Panc1 (cell line): ENCODE measurements at regions not wholly inside any gene's neighbourhood (a gene's known extent, or its start where the extent isn't known, plus 50 kb on each side); places are given as distances from the start of the nearest gene placed in this dataset.

Experiments
- ATAC-seq: fragments of 200-7000 bp; cut with Tn5 transposase; 2 replicates; pipeline ENCODE4 v1.9.1; 2020; ENCODE audit warnings: mild to moderate bottlenecking, moderate library complexity
- BruUV-seq: library from RNA; stranded (reverse); fragments of 400-500 nt; replicated peaks from 2 replicates; lab custom pipeline; 2021; lab: Mats Ljungman, UMichigan
- CTCF ChIA-PET: fragments of 300-600 bp; sonication (Branson Sonifier 250); formaldehyde crosslinking; loops from one replicate; lab custom pipeline; 2022; ENCODE audit warnings: antibody characterized with exemption; lab: Charles Lee
- POLR2A ChIA-PET: fragments of 300-600 bp; sonication (Branson Sonifier 250); formaldehyde crosslinking; loops from one replicate; lab custom pipeline; 2022; ENCODE audit warnings: antibody characterized with exemption; lab: Charles Lee
- DNase-seq: peaks from one replicate; pipeline ENCODE4 v3.0.0-alpha.2; 2010; ENCODE audit warnings: low read depth, low spot score
- H3K27ac ChIP-seq: 2 replicates; pipeline ENCODE4 v1.5.1; 2011; ENCODE audit warnings: mild to moderate bottlenecking, low read length, inconsistent platforms
- H3K27me3 ChIP-seq: fragments of 200-500 bp; sonication (Bioruptor generic); 2 replicates; pipeline ENCODE4 v1.6.0; 2014; ENCODE audit warnings: low read length, inconsistent platforms; ENCODE audit not compliant: control insufficient read depth, insufficient read depth
- H3K36me3 ChIP-seq: fragments of 200-500 bp; sonication (Bioruptor generic); 2 replicates; pipeline ENCODE4 v1.5.1; 2014; ENCODE audit warnings: inconsistent platforms, mild to moderate bottlenecking, low read length, moderate library complexity; ENCODE audit not compliant: control insufficient read depth, insufficient read depth
- H3K4me1 ChIP-seq: 2 replicates; pipeline ENCODE4 v1.5.1; 2011; ENCODE audit warnings: inconsistent platforms, mild to moderate bottlenecking, low read length, moderate library complexity; ENCODE audit not compliant: control insufficient read depth, insufficient read depth
- H3K4me3 ChIP-seq, 2 experiments: 2 replicates each; pipeline ENCODE4 v1.5.1; 2011 to 2012; ENCODE audit warnings: low read depth in 2 of 2, low read length in 2 of 2, mild to moderate bottlenecking in 2 of 2, inconsistent platforms in 1 of 2, moderate library complexity in 1 of 2
- H3K9me3 ChIP-seq: fragments of 200-500 bp; sonication (Bioruptor generic); 2 replicates; pipeline ENCODE4 v1.5.1; 2014; ENCODE audit warnings: low read depth, mild to moderate bottlenecking, inconsistent platforms, low read length, moderate library complexity; ENCODE audit not compliant: control insufficient read depth, insufficient read depth
- CTCF ChIP-seq: fragments of 450-650 bp; IDR thresholded peaks from 2 replicates; pipeline ENCODE4 v1.5.1; 2017; ENCODE audit warnings: mild to moderate bottlenecking
- POLR2AphosphoS5 ChIP-seq: IDR thresholded peaks from 2 replicates; pipeline ENCODE4 v1.6.1; 2012; ENCODE audit warnings: mild to moderate bottlenecking, low read depth, low read length, moderate library complexity
- REST ChIP-seq, 2 experiments: IDR thresholded peaks; 2 replicates each; pipeline ENCODE4 v1.6.1; 2011 to 2012; ENCODE audit warnings: low read depth in 2 of 2, control low read depth in 1 of 2, low read length in 1 of 2, mild to moderate bottlenecking in 1 of 2, moderate library complexity in 1 of 2; ENCODE audit not compliant: insufficient read depth in 1 of 2
- SIN3A ChIP-seq: IDR thresholded peaks from 2 replicates; pipeline ENCODE4 v1.6.1; 2012; ENCODE audit warnings: low read depth, mild to moderate bottlenecking, low read length, moderate library complexity, borderline replicate concordance; ENCODE audit not compliant: insufficient read depth
- TCF7L2 ChIP-seq: IDR thresholded peaks from 2 replicates; pipeline ENCODE4 v1.6.1; 2011; ENCODE audit warnings: mild to moderate bottlenecking, low read depth, low read length, inconsistent platforms
- in situ Hi-C: cut with HindIII; loops from 2 replicates; pipeline ENCODE4 v1.10.0; 2016; ENCODE audit warnings: low sequenced_read_pairs, low pct_unique_long_range_greater_than_20kb
- intact Hi-C: fragments of 100-400 bp; cut with micrococcal nuclease; formaldehyde crosslinking; loops from one replicate; pipeline ENCODE4 v1.10.0; 2022; ENCODE audit not compliant: unreplicated experiment

DNA sequence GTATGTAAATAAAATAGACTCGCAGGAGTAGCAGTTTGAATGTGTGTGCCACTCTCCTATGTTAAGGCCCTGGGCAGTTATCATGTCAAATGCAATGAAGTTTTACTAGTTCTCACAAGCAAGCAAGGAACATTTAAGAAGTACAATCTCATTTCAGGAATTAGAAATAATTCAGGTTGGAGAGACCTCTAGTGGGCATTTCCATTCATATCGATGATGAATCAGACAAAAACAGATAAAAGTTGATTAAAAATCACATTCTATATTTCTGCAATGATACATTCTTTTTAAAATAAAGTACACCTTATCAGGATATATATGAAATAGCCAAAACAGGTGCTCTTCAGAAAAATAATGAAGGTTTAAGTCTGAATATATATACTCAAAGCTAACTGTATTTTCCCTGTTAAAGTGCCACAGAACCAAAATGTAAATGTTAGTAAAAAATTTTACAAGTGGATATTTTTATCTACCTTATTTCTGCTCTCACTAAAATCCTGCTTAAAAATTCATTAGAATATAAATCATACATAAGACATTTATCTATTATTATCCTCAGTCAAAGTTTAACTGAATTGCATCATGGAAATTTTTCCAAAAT is 492.4 kb upstream of the FRG2C start:
- no peaks in the 10 kb centered on the region for H3K4me1 ChIP-seq
- no peaks in the 10 kb centered on the region for H3K9me3 ChIP-seq
- no peak overlapping the region for H3K27ac ChIP-seq
- CTCF ChIA-PET: no interaction called here
- no peak overlapping the region for H3K4me3 ChIP-seq
- no TSS peak for BruUV-seq
- no peak for TF ChIP-seq REST (IDR thresholded peaks at IDR 0.05; ENCODE audit: insufficient read depth in 1 of 2, low read depth in 2 of 2, low read length in 1 of 2)
- no peak for TF ChIP-seq POLR2AphosphoS5
- TF ChIP-seq TCF7L2: no peak
- no peak for TF ChIP-seq SIN3A
- peak; percentile 45; the same call in 1 of the 2 replicates for TF ChIP-seq CTCF
- POLR2A ChIA-PET: no interaction called here
- ATAC-seq (no peak), DNase-seq (no peak)
- in situ Hi-C loops (no loop called here), intact Hi-C loops (loop anchor here (5.0 kb wide), 1 partner anchor 1304 kb away; no protein-coding TSS in a partner anchor)
- no peaks in the 10 kb centered on the region for H3K27me3 ChIP-seq
- no peaks in the 10 kb centered on the region for H3K36me3 ChIP-seq

DNA sequence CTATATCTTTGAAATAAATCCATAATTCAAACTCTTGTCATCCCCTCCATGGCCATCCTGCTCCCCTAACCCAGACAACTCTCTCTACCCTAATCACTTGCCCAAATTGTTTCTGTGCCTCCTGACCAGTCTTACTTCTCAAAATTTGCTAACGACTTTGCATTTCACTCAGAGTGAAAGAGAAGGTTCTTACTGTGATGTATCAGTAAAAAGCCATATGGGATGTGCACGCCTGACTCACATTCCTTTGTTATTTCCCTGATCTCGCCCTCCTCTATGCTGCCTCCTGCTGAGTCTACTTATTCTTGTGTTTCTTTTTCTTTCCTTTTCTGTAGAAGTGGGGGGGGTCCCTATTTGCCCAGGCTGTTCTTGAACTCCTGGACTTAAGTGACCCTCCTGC is 487.2 kb upstream of the FRG2C start:
- Histone ChIP-seq H3K36me3 (no peaks in the 10 kb centered on the region), H3K27me3 (no peaks in the 10 kb centered on the region), H3K4me1 (no peaks in the 10 kb centered on the region), H3K27ac (no peak overlapping the region), H3K9me3 (no peaks in the 10 kb centered on the region), H3K4me3 (no peak overlapping the region)
- ChIA-PET CTCF (no interaction called here), POLR2A (no interaction called here)
- BruUV-seq: no TSS peak
- intact Hi-C loops (no loop called here), in situ Hi-C loops (no loop called here)
- TF ChIP-seq POLR2AphosphoS5: no peak
- no peak for TF ChIP-seq REST (IDR thresholded peaks at IDR 0.05; ENCODE audit: insufficient read depth in 1 of 2, low read depth in 2 of 2, low read length in 1 of 2)
- no peak for TF ChIP-seq SIN3A
- TF ChIP-seq CTCF: no peak
- no peak for TF ChIP-seq TCF7L2
- DNase-seq (no peak), ATAC-seq (no peak)
